DMS79 (cell line): ENCODE measurements at regions not wholly inside any gene's neighbourhood (a gene's known extent, or its start where the extent isn't known, plus 50 kb on each side); places are given as distances from the start of the nearest gene placed in this dataset.

Source experiments
- DNase-seq: peaks from one replicate; lab custom pipeline; 2025; lab: John Stamatoyannopoulos, UW

DNA sequence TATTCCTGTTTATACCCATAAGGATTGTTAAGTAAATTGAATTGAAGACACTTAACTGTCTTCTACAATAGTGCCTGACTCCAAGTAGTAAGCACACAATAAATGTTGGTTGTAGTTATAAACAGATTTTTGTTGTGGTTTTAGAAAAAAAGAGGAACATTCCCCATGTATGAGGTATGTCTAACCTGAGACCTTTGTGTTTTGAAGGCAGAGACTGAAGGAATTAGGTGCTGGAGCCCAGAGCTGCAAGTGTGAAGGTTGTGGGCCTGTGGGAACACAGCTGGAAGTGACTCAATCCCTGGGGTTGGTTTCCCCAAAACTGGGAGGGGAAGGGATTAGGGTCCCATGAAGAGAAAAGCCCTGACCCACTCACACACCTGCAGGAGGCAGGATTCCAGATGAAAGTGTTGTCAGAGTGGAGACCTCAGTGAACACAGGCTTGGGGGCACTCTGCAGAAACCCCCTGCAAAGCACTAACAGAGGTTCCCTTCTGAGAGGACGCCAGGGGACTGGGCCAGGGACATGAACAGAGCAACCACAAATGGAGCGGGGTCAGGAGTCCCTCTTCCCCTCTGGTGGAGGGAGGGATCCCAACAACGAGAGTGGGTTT is 265.1 kb upstream of the KLF14 start:
- no peak for DNase-seq

DNA sequence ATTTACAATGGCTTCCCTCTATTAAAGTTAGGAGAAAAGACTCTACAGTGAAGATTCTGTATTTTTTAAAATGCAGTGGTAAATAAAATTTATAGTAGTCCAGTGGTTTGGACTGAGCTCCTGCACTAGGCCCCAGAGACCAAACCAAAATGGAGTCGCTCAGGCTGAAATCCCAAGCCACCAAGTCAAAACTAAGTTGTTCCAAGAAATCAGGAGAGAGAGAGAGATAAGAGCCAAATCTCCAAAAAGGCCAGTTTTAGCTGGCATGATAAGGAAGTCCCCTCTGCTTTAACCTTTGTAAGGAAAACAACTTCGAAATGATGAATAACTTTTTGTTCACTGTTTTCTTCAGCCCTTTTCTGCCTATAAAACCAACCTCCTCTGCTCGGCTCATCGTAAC is 265.9 kb upstream of the KLF14 start:
- DNase-seq = no peak

DNA sequence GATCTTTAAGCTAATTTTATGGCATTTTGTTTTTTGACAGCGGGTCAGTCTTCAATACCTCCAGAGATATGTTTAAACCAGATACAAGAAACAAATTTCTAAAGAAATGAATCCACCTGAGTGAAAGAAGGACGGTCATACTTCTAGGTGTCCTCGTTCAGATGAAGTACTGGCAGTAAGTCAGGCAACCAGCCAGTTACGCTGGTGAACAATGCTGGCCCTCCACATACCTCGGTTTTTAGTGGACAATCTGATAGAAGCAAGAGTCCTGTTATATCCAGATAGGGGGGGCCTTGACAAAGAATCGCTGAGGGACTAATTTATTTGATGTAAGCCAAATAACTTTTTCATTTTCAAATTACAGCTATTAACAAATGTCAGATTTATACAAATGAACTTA is 266.4 kb upstream of the KLF14 start:
- DNase-seq = no peak

DNA sequence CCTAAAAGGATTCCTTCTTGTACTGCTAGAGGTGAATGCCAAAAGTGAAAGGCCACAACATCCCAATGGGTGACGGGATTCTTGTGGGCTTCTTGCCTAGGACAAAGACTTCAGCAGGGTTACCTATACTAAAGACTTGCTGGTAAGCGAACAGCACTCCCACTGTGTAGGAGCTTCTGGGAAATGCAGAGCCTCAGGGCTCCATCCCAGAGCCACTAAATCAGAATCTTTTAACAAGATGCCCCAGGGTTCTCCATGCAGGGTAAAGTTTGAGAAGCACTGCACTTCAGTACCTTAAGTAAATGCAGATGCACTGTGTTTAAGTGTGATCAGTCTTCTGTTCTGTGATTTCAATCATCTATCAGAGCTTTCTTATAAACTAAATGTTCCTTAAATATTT is 266.9 kb upstream of the KLF14 start:
- no peak for DNase-seq

DNA sequence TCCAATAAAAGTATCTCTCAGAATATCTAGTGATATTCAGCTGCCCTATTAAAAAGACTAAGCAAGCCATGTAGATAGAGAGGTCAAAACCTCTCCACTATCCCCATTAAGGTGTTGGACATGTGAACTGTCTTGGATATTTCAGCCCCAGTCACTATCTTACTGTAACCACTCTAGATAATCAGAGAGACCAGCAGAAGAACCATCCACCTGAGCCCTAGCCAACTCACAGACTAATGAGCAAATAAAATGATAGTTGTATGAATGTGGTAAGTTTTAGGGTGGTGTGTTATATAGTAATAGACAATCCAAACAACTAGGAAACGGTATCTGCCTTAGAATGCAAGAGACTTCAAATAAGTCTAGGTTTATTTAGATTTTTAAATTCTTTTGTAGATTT is 268.6 kb upstream of the KLF14 start:
- DNase-seq = no peak

DNA sequence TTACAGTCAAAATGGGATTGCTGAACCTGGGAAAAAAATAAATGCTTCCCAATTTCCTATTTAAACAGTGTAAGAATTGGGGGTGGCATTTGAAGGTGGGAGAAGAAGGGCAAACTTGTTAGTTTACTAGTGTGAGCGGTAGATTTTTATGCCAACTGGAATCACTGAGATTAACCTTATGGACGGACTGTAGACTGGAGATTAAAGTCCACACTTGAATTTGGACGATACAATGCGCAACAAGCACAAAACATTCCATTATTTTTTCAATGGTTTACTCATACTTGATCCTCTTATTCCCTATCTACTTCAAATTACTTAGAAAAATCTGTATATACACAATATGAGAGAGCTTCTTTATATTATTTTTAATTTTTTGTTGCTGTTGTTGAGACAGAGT is 269.6 kb upstream of the KLF14 start:
- DNase-seq = no peak

DNA sequence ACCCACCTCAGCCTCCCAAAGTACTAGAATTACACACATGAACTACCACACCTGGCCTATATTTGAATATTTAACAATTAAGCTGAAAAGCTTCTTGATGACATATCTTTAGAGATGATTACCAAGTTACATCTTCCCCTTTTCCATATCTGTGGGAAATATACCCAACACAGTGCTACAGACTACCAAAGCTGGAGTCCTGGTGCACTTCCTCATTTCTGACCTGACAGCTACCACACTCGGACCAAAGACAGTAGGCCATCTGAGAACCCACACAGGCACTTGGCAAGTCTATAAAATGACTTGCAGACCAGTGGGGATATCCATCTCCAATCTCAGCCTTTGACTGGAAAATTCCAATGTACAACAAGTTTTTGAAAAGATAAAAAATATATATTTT is 270.4 kb upstream of the KLF14 start:
- DNase-seq = no peak

DNA sequence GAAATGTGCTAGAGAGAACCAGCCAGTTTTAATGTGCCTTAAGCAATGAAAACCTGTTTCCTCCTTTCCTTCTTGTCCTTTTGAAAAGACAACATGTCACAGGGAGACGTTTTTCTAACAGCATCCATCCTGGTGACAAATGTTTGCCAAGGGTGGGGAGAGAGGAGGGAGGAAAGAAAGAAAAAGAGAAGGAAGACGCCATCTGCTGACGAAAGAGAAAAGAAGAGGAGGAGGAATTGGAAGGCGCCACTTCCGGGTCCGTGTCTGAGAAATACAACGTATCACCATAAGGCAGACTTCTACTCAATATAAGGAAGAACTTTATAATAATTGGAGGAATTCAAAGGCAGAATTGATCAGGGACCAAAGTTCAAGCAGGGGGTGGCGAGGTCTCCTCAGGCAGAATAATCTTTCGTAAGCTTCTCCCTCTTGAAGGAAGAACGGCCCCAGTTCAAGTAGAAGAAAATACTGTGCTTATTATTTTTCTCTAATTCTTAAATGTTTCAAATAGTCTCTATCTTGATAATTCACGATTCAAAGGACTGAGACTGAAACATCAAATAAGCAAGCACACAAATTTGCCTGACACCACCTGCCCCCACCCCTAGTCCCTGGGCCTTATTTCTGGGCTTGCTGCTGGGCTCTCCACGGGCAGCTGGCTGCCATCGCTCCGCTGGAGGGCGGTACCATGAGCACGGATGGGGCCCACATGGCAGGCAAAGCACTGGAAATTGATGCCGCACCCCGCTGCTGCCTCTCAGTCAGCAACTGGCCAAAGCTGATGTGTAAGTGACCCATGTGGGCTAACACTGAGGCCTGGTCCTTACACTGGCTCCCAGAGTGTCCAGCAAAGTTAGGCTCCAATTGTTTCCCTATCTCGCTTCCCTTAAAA is 273.7 kb upstream of the KLF14 start:
- DNase-seq = no peak

DNA sequence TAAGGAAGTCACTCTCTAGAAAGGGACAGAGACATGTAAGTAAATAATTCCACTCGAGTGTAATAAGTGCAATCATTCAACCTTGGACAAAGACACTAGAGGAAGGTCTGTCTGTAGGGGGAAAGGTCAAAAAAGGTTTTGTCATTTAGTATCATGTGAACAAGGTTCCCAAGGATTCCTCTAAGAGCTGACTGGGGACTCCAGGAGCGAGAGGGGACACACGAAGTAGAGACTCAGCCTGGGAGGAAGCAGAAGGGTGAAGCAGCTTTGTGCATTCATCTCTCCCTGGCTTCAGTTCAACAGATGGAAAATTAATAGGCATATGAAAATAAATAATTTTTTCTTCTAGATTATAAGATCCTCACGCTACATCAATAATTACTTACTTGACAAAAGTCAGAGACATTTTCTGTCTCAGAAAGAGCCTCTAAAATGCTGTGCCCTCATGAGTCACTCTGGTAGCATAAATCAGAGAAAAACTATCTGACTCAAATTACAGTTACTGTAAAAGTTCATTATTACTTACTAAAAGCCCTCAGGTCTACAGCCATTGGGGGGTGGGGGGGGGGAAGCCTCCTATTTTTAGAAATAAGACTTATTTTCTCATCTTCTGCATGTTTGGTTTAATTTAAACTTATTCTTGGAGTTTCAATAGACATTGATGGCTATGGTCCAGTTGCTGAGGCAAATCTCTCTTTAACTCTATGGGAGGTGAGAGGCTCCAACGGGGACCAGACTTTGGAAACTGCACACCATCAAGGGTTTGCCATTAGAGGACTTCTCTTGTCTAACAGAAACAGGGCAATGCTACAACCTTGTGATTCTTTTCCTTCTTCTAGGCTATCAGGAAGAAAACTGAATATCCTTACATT is 275.1 kb upstream of the KLF14 start:
- DNase-seq = no peak

DNA sequence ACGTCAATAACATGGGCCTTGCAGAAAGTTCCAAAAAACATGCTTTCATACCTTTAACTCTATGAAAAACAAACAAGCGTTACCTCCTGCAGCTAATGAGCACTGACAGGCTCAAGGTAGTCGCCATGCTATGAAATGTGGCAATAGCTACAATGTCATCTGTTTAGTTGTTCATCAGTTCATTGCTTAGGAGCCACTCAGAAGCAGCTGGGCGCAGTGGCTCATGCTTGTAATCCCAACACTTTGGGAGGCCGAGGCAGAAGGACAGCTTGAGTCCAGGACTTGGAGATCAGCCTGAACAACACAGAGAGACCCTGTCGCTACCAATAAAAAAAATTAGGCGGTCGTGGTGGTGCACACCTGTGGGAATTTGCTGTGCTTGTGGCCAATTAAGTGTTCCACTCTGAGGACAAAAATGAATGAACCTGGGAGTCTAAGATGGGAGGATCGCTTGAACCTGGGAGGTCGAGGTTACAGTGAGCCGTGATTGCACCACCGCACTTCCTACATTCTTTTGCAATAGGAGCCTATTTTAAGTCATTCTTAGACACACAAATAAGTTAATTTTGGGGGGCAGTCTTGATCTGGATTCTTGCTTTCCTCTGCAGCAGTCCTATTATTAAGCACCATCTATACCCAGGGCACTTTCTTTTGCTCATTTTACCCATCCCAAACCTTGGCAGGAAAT is 276.2 kb upstream of the KLF14 start:
- DNase-seq = no peak

DNA sequence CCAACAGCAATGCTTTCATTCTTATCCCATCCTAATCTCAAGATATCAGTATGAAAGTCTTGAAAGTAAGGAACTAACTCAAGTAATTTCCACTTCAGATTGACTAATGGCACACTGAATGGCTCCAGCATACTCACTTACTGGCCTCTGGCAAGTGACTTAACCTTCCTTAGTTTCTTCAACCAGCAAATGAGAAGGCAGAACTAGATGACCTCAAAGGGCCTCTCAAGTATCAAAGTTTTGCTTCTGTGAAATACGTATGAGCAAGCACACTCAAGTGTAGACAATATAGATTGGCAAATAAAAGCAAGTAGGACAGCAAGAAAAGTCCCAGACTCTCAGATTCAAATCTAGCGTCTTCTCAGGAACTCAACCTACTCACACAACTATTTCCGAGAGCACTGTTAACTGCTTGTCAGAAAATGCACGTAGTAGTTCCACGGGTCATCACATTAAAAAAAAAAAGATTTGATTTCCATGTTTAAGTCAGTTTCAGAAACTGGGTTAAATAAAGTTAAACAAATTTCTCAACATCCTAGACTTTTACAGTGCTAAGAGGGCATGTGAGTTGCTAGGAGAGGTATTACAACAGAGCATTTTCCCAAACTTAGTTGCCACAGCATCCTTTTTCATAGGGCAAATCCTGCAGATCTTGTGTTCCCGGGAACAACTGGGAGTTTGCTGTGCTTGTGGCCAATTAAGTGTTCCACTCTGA is 276.9 kb upstream of the KLF14 start:
- peak; percentile 68 for DNase-seq

DNA sequence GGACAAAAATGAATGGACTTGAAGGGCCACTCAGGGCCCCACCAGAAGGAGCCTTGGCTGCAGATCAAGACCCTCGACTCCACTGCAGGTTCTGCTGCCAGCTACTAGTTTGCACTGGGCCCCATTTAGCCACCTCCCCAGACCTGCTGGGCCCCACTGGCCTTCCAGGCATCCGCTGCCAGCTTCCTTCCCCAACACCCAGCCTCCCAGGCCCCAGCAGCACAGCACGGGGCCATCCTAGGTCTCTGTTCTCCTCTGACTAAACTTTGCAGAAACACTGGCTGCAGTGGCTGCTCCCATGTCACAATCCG is 277.4 kb upstream of the KLF14 start:
- peak; percentile 86 for DNase-seq

DNA sequence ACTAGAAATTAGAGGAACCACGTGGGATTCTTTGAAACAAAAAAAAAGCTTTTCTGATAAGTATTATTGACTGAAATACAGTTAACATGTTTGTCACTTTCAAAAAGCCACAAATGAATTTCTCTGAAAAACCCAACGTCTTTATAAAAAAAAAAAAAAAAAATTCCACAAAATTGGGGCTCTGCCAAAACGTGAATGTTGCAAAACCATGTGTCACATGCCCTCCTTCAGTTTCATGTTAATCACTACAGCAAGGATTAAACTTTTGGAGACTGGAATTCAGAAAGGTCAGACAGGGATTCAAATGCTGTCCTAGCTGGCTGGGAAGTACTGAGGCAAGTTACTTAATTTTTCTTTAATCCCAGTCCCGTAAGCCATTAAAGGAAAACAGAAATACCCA is 278.0 kb upstream of the KLF14 start:
- no peak for DNase-seq

DNA sequence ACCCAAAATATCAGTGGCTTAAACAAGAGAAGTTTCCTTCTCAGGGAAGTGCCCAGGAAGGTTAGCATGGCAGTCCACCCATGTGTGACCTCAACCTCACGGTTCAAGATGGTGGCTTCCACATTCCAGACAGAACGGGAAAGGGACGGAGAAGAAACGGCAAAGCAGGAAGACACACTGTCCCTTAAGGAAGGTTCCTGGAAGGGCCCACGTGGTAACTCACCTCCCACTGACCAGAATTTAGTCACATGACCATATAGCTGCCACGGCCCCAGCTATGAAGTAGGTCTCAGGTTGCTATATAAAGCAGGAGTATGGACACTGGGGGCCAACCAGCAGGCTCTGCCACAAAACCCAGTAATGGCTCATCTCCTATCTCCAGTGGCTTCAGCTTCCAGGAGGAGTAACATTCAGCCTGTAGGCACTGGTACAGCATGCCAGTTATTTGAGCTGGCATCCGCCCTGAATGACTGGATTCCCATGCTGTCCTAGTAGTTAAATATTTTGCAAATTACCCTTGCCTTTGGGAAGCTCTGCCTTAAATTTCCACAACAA is 278.5 kb upstream of the KLF14 start:
- DNase-seq = no peak

DNA sequence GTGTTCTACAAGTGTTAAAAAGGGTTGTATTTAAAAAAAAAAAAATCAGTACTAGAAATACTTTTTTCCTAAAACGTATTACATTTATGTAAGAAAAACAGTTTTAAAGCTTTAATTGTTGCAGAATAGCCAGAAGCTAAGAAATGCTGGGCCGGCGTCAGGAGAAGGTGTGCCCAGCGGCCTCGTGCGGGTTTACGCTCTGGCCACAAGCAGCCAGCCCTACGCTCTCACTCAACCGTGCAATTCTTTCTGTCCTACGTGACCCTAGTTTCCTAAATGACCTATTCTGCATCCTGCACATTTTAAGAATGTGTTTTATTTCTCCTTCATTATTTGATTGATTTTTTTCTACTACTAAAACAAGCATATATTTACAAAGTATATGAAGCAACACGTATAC is 279.7 kb upstream of the KLF14 start:
- no peak for DNase-seq

DNA sequence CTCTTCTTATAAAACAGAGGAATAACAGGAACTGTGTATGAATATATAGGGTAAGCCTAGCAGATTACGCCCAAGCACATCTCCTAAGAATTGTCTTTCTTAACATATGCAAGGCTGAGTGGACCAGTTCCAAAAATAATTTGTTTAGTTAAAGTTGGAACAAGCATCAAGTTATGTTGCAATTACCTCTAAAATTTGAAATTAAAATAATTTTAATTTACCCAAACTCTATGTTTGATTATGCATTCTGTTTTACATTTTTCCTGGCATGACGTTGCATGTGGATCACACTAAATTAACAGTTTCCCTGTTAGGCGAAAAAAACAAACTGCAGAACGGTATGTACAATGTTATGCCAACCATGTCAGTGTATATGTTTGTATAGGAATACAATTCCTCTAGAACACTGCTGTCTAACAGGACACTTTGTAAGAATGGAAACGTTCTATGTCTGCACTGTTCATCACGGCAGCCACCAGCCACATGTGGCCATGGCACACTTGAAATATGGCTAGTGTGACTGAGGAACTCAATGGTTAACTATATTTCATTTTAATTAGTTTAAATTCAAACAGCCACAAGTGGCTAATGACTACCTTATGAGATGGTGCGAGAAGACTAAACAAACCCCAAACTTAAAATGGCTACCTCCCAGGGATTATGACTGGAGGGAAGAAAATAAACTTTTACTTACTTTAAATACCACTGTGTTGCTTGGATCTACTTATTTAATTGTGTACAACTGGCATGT is 281.1 kb upstream of the KLF14 start:
- DNase-seq = no peak

DNA sequence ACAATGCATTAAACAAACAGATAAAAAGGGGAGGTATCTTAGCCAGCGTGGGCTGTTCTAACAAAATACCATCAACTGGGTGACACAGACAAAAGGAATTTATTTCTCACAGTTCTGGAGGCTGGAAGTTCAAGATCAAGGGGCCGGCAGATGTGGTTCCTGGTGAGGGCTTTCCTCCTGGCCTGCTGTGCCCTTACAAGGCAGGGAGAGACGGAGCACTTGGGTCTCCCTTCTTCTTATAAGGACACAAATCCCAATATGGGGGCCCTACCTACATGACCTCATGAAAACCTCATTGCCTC is 281.6 kb upstream of the KLF14 start:
- DNase-seq = no peak

DNA sequence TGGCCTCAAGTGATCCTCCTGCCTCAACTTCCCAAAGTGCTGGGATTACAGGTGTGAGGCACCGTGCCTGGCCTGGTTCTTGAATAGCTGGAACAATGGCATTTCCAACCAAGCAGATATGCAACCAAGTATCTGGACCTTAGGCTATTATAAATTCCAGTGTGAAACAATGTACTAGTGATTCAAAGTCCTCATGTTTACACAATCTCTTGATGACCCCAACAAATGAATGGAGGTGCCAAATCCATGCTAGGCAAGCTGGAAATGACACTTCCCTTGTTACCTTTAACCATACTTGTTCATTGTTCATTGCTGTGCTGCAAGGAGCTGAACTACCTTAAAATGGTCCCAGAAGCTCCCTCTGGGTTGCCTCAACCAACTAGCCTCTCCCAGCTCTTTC is 282.2 kb upstream of the KLF14 start:
- no peak for DNase-seq

DNA sequence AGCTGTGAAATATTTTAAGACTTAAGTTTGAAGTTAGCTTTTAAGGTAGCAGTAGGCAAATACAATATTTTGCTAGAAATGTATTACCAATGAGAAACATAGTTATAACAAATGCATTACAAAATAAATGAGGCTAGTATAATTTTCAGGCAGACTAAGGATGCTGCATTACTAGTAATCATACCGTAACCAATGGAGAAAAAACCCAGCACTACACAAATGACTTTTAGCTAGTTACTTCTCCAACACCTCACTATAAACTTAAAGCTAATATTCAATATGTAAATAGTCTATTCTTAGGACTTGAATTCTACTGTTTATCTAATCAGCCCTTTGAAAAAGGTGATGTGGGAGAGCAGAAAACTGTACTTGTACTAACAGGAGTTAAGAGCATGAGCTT is 285.3 kb upstream of the KLF14 start:
- no peak for DNase-seq

DNA sequence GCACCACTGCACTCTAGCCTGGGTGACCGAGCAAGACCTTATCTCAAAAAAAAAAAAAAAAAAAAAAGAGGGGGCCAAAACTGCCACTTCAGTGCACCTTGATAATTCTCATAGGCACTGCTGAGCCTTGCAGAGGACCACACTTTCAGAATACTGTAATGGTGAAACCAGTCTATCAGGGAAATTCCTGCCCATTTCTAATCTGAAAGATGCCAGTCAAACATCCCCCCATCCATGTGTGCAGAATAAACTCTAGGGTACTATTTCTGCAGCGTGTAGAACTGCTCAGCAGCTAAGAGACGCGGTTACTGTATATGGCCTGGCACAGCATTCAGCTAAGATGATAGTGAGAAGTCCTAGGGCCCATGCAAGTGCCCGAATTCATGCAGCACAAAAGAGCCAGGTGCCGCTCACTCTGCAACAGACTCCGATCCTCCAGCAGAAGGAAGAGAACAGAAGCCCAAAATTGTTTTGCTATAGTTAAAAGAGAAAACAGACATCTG is 286.8 kb upstream of the KLF14 start:
- DNase-seq = no peak

DNA sequence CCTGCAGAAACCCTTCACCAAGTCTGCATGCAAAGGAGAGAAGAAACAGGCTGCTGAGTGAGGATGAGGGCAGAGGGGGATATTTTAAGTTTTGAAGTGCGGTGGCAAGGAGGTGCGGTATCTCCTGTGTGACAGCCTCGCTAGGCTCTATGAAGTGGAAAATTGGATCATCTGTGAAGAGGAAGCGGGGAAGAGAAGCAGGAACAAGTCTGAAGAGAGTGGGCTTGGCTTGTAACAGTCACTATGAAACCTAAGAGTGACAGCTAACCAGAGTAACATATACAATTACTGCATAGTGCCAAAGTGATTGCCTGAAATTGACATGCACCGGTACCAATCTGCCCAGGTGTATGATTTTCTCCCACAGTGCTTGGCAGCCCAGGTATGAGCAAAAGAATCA is 287.5 kb upstream of the KLF14 start:
- DNase-seq = no peak
